ENCODE measurements at regions not wholly inside any gene's neighbourhood (a gene's known extent, or its start where the extent isn't known, plus 50 kb on each side); places are given as distances from the start of the nearest gene placed in this dataset.
"Not testable (repeated sequence)": the region's sequence is repeated elsewhere in the genome, so short reads cannot be mapped to it uniquely, and the experiment has no call there.

DNA sequence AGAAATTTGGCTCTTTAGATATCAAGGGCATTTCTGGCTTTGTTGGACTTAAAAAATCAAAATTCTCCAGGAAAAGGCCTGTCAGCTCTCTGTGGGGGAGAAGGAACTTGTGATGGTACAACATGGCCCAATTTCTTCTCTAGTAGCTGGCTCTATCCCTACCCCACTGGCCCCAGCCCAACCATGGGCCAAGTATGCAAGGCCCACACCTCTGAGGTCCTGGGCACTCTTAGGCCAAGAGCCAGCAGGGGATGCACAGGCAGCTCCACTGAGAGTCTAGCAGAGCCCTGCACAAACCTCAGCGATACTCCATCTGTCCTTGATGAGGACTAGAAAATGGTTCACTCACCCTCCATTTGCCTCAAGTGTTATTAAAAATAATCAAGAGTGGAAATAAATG is 261.2 kb downstream of the C7orf25 start:
- no peak overlapping the region for H3K4me3 Mint-ChIP-seq
- no peak overlapping the region for H3K27ac Mint-ChIP-seq
- H3K36me3 Mint-ChIP-seq (ENCODE audit: low read depth) = no peaks in the 10 kb centered on the region
- H3K4me1 Mint-ChIP-seq (ENCODE audit: low read depth) = no peaks in the 10 kb centered on the region
- peaks cover 14% of the 10 kb centered on the region for H3K9me3 Mint-ChIP-seq
- no peaks in the 10 kb centered on the region for H3K27me3 Mint-ChIP-seq

DNA sequence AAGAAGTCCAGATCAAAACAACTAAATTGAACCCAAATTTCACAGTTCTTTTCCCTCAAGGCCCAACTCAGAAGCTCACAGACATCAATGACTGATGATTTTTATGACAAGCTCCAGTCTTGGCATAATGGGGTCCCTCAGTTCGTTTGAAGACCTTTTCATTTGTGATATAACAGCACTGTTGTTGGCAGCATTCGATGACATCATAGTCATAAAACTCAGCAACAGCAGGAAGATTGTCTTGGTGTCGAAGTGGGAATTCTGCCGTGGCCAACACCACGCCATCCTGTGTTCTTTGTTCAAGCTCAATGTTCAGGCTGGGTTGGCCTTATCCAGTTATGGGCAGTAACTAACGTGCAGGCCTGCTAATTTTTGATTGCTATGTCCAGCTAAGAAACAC is 261.7 kb downstream of the C7orf25 start:
- Mint-ChIP-seq H3K36me3 (ENCODE audit: low read depth) (no peaks in the 10 kb centered on the region), H3K4me1 (ENCODE audit: low read depth) (no peaks in the 10 kb centered on the region), H3K27ac (no peak overlapping the region), H3K27me3 (no peaks in the 10 kb centered on the region), H3K9me3 (peaks cover 9% of the 10 kb centered on the region), H3K4me3 (no peak overlapping the region)

DNA sequence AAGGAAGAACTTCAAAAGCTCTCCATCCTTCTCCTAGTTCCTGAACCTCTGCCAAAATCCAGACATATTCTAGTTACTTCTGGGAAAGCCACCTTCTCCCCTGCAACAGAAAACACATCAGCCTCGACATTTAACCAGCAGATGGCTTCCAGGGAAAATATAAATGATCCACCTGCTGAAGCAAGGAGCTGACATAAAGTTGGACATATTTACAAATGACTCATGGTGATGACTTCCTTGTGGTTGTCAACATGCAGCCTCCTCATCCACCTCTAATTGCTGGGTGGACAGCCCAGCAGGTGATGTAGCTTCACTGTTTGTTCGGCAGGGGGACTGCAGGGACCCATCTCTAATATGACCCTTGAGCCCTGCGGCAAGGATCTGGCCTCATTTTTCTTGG is 266.0 kb downstream of the C7orf25 start:
- Mint-ChIP-seq H3K9me3 (no peaks in the 10 kb centered on the region), H3K27ac (no peak overlapping the region), H3K4me3 (no peak overlapping the region), H3K36me3 (ENCODE audit: low read depth) (no peaks in the 10 kb centered on the region), H3K27me3 (peaks cover 5% of the 10 kb centered on the region), H3K4me1 (ENCODE audit: low read depth) (no peaks in the 10 kb centered on the region)

DNA sequence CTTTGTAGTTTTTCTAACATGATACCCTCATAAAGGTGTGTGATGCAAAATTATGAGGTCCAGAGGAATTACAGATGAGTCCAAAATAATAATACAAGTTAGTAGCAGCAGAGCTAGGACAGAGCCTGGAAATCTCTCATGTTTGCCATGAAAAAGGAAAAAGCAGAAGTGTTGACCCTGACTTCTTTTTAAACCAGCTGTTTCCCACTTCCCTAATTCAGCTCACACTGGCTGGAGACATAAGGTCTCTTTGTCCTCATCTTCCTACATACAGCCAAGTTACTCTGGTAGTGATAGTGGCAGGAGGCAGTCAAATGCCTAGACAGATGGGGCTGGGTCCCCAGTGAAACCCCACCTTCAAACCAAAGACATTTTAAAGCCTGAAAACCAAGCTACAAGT is 269.2 kb downstream of the C7orf25 start:
- no peak overlapping the region for H3K4me3 Mint-ChIP-seq
- no peaks in the 10 kb centered on the region for H3K36me3 Mint-ChIP-seq (ENCODE audit: low read depth)
- no peak overlapping the region for H3K27ac Mint-ChIP-seq
- peaks cover 5% of the 10 kb centered on the region for H3K27me3 Mint-ChIP-seq
- H3K9me3 Mint-ChIP-seq = no peaks in the 10 kb centered on the region
- H3K4me1 Mint-ChIP-seq (ENCODE audit: low read depth) = no peaks in the 10 kb centered on the region

DNA sequence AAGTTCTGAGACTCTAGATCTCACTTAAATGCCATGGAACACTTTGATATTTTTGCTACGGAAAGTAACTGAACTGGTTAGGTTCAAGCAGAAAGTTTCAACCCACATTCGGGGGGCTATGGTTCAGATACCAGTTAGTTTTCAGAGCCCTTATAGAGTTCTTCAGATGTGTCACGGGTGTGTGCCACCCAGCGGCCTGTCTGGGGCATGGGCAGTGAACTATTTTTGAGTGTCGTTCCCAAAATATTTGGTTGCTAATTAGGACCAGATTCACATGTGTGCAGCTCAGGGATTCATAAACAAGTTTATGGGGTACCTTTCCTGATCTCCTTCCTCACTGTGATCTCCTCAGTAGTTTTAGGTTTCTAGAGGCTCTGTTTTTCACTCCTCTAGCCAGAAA is 271.9 kb downstream of the C7orf25 start:
- H3K27me3 Mint-ChIP-seq = peaks cover 5% of the 10 kb centered on the region
- H3K4me3 Mint-ChIP-seq = no peak overlapping the region
- no peaks in the 10 kb centered on the region for H3K36me3 Mint-ChIP-seq (ENCODE audit: low read depth)
- no peak overlapping the region for H3K27ac Mint-ChIP-seq
- H3K4me1 Mint-ChIP-seq (ENCODE audit: low read depth) = no peaks in the 10 kb centered on the region
- no peaks in the 10 kb centered on the region for H3K9me3 Mint-ChIP-seq

DNA sequence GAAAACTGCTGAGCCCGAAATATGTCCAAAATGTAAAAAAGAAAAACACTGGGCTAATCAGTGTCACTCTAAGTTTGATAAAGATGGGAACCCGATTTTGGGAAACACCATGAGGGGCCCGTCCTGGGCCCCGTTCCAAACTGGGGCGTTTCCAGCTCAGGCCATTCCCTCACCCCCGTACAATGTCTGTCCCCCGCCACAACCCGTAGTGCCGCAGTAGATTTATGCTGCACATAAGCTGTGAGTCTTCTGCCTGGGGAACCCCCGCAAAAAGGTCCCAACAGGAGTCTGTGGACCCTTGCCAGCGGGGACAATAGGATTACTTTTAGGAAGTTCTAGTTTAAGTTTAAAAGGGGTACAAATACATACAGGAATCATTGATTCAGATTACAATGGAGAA is 275.5 kb downstream of the C7orf25 start:
- not testable (repeated sequence) for H3K36me3 Mint-ChIP-seq (ENCODE audit: low read depth); H3K4me3 Mint-ChIP-seq; H3K9me3 Mint-ChIP-seq; H3K27me3 Mint-ChIP-seq; H3K27ac Mint-ChIP-seq; H3K4me1 Mint-ChIP-seq (ENCODE audit: low read depth)

DNA sequence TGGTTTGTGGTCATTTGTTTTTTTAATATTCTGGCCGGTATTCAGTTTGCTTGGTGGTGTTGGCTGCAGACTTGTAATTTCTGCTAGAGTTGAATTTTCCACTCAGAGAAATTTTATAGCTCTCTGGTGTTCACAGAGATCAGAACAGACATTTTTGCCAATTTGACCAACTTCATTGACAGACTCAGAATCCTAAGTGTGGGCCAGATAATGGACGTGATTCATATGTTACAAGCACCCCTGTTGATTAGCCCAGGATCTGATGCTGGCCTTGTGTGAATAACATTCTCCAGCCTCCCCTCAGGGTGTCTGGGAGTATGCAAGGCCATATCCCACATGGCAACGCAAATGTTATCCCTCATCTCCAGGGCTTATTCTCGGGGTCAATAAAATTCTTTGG is 283.8 kb downstream of the C7orf25 start:
- Mint-ChIP-seq H3K4me3 (no peak overlapping the region), H3K36me3 (ENCODE audit: low read depth) (no peaks in the 10 kb centered on the region)

DNA sequence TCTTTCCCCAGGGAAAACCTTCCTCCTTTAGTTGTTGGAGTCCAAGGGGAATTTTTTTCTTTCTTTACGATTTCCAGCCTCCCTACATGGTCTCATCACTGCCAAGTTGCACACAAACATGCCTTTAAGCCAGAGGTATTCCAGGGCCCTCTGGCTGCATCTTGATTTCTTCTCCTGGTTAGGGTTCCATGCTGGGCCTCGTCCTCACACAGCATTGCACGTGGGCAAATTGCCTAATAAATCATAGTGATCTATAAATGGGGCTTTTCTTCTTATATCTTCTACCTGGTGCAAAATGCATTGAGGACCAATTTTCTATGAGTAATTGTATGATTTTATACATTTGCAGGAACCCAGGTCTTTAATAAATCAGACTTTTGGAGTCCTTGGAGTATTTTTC is 284.2 kb downstream of the C7orf25 start:
- Mint-ChIP-seq H3K27me3 (peaks cover 3% of the 10 kb centered on the region), H3K9me3 (no peaks in the 10 kb centered on the region), H3K27ac (no peak overlapping the region), H3K4me3 (no peak overlapping the region), H3K36me3 (ENCODE audit: low read depth) (no peaks in the 10 kb centered on the region), H3K4me1 (ENCODE audit: low read depth) (no peaks in the 10 kb centered on the region)

More for the DNA sequence above, 283.8 kb downstream of the C7orf25 start:
- Mint-ChIP-seq H3K27ac (no peak overlapping the region), H3K9me3 (no peaks in the 10 kb centered on the region), H3K27me3 (peaks cover 3% of the 10 kb centered on the region), H3K4me1 (ENCODE audit: low read depth) (no peaks in the 10 kb centered on the region)

DNA sequence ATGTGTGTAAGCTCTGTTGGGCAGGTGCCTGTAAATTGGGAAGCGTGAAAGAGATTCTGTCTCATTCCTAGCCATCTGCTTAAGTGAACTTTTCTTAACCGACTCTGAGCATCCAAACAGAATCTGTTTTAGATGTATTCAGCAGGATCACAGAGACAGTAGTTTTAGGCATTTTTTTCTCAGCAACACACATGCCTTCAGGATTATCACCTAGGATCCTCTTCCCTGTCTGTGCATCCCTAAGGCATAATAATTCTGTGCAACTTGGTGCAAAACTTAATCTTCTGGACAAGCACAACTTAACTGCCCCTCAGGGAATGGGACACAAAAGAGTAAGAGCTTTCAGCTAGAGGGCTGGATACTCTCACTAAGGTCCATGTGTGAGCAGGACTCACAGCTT is 284.8 kb downstream of the C7orf25 start:
- Mint-ChIP-seq H3K27me3 (peaks cover 3% of the 10 kb centered on the region), H3K9me3 (no peaks in the 10 kb centered on the region), H3K4me1 (ENCODE audit: low read depth) (no peaks in the 10 kb centered on the region), H3K27ac (no peak overlapping the region), H3K36me3 (ENCODE audit: low read depth) (no peaks in the 10 kb centered on the region), H3K4me3 (no peak overlapping the region)

DNA sequence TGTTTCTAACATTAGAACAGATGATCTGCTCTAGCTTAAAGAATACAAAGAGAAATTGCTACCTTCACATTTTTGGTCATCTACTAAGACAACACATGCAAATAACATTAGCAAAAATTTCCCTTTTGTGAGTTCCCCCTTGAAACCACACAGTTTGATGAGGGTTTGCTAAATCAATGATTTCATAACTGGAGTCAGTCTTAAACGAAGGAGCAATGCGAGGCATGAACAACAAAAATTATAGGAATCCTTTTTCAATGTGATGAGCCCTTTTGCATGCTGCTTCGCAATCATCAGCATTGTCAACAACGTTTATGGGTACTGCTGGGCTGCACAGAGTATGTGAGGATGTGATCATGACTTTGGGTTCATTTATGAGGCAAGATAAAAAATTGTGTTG is 286.4 kb downstream of the C7orf25 start:
- peaks cover 3% of the 10 kb centered on the region for H3K27me3 Mint-ChIP-seq
- H3K4me1 Mint-ChIP-seq (ENCODE audit: low read depth) = no peaks in the 10 kb centered on the region
- no peaks in the 10 kb centered on the region for H3K36me3 Mint-ChIP-seq (ENCODE audit: low read depth)
- no peak overlapping the region for H3K27ac Mint-ChIP-seq
- no peak overlapping the region for H3K4me3 Mint-ChIP-seq
- H3K9me3 Mint-ChIP-seq = no peaks in the 10 kb centered on the region

DNA sequence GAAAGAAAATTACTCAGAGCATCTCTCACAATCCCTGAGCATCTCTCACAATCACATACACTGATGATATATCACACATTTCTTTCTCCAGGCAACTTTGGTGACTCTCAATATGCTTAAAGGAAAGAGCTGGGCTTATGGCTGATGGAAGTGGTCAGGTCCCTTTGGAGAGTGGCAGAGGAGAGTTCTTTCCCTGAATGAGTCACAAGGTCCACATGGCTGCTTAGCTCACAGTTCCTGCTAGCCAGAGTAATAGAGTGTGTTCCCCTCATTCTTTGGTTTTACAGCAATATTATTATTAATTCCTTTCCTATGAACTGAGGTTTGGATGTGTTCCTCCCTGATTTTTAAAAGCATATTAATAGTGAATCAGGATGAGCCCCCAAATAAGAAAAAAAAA is 287.4 kb downstream of the C7orf25 start:
- H3K4me1 Mint-ChIP-seq (ENCODE audit: low read depth) = no peaks in the 10 kb centered on the region
- H3K36me3 Mint-ChIP-seq (ENCODE audit: low read depth) = no peaks in the 10 kb centered on the region
- H3K4me3 Mint-ChIP-seq = no peak overlapping the region
- H3K27me3 Mint-ChIP-seq = peaks cover 3% of the 10 kb centered on the region
- H3K9me3 Mint-ChIP-seq = no peaks in the 10 kb centered on the region
- no peak overlapping the region for H3K27ac Mint-ChIP-seq

DNA sequence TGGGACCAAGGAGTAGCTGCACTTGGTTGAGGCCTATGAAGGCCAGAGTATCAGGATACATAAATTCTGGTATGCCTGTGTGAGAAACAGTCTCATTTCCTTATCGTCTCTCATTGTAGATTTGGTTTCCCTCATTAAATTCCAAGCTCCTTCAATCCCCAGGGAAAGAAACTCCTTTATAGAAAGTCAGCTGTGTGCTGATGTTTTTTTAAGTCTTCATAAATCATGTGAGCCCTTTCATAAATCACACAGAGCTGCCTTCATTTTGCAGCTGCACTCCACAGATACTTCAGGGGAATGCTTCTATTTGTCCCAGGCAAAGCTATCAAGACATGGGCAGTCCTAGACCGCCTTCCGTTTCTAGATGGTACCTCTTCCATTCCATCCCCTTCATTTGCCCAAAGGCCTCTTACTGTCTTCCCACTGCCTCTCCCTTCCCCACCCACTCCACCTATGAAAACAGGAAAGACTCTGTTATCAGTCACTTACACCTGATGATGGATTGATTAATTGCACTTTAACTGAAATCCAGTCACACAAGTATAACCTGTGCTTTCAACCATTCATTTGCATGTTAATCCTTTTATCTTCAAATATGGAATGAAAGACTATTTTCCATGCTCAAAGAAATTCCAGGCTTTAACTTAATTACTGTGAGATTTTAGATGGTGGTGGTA is 290.2 kb downstream of the C7orf25 start:
- Mint-ChIP-seq H3K9me3 (no peaks in the 10 kb centered on the region), H3K4me1 (ENCODE audit: low read depth) (no peaks in the 10 kb centered on the region), H3K36me3 (ENCODE audit: low read depth) (no peaks in the 10 kb centered on the region), H3K27me3 (no peaks in the 10 kb centered on the region), H3K27ac (no peak overlapping the region), H3K4me3 (no peak overlapping the region)

DNA sequence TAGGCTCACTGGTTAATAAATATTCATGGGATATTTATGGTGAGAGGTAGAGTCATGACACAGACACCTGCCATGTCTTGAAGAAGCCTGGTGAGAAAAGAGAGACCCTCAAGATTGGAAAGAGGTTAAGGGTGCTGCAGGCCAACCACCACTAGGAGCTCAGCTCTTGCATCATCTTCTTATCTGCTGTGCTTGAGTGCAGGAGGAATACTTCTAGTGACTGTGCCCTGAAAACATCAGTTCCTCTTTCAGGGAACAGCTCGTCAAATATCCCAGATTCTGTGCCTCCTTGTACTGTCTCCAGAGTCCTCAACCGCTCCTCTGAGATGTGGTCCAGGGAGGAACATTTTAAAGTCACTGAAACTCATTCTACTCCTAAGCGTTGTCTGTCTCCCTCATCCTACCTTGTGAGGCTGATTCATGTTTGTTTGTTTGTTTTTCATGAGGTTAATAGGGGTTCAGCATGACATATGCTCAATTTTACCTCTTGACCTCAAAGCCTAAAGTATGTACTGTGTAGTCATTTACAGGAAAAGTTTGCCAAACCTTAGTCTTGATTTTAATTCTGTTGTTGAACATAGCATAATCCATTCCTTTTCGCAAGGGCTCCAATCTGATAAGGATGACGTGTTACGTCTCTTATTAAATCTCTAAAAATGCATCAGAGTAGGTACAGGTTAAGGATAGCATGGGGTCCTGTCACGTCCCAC is 293.1 kb downstream of the C7orf25 start:
- no peak overlapping the region for H3K4me3 Mint-ChIP-seq
- no peaks in the 10 kb centered on the region for H3K27me3 Mint-ChIP-seq
- no peaks in the 10 kb centered on the region for H3K9me3 Mint-ChIP-seq
- no peak overlapping the region for H3K27ac Mint-ChIP-seq
- no peaks in the 10 kb centered on the region for H3K36me3 Mint-ChIP-seq (ENCODE audit: low read depth)
- H3K4me1 Mint-ChIP-seq (ENCODE audit: low read depth) = no peaks in the 10 kb centered on the region

DNA sequence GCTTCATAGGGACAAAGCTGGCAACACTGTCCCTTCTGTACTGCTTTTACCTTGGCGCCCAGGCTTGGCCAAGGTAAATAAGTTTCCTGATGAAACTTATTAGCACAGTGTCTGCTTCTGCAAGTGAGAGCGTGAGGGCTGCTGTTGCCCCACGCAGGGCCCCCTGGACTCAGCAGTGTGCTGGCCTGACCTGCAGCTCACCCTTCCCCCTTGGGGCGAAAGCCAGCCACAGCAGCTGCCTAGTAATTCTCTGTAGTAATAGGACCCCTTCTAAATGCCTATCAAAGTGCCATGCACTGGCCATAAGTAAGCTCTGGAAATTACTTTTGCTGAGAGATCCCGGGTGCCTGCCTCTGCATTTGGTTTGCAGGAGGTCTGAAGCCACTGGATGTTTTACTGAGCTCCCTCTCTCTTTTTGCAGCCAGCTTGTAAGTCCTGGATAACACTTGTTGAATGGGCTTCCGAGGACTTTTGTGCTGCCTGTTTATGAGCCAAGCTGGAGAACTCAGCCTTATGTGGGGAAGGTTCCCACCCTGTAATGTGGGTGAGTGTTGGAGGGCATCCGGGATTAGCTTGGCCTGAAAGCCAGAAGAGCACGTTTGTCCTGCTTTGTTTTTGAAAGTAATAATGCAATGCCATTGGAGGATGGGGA is 293.9 kb downstream of the C7orf25 start:
- H3K27me3 Mint-ChIP-seq = no peaks in the 10 kb centered on the region
- no peaks in the 10 kb centered on the region for H3K9me3 Mint-ChIP-seq
- H3K36me3 Mint-ChIP-seq (ENCODE audit: low read depth) = no peaks in the 10 kb centered on the region
- no peak overlapping the region for H3K27ac Mint-ChIP-seq
- H3K4me3 Mint-ChIP-seq = no peak overlapping the region
- no peaks in the 10 kb centered on the region for H3K4me1 Mint-ChIP-seq (ENCODE audit: low read depth)

DNA sequence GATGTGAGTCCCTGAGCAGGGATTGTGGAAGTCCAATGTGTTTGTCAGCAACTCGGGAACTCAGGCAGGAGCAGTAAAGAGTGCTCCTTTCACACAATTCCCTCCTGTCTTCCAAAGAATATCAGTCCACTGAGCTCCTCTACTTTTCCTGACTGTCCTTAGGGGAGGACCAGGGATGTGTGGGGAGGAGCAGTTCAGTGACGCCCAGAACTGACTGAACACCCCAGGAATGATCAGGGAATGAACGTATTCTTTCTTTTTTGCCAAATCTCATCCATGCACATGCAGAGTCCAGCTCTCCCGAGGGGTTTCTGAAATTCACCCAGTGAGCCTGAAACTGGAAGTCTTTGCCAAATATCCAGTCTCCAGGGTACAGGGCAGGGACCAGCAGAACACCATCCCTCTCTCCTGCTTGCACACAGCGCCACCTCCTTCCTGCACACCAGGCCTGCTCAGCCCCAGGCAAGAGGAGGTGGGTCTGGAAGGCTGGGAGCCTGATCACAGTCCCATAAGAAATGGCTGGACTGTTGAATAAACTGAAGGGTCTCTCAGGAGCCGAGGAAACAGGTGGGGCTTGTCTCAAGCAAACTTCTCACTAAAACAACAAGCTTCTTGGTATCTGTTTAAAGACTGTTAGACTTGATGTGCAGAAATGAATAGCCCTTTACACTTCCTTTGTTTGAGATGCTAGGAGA is 294.7 kb downstream of the C7orf25 start:
- H3K4me1 Mint-ChIP-seq (ENCODE audit: low read depth) = no peaks in the 10 kb centered on the region
- H3K36me3 Mint-ChIP-seq (ENCODE audit: low read depth) = no peaks in the 10 kb centered on the region
- H3K4me3 Mint-ChIP-seq = no peak overlapping the region
- H3K27ac Mint-ChIP-seq = no peak overlapping the region
- no peaks in the 10 kb centered on the region for H3K9me3 Mint-ChIP-seq
- H3K27me3 Mint-ChIP-seq = no peaks in the 10 kb centered on the region

All from stimulated activated naive CD8-positive, alpha-beta T cell treated with anti-CD3 and anti-CD28 coated beads, Interleukin-15, Interleukin-2, amounts not matched to agents 100 ng/mL and 50 ng/mL, for 24 hours (primary cell).